Smooth muscle cell (in vitro differentiated cells): ENCODE measurements at regions not wholly inside any gene's neighbourhood (a gene's known extent, or its start where the extent isn't known, plus 50 kb on each side); places are given as distances from the start of the nearest gene placed in this dataset.
A peak's percentile ranks its signal among the peaks of the same experiment; 100 is the strongest.

Source experiments
- DNase-seq: peaks from one replicate; lab custom pipeline; 2025; ENCODE audit not compliant: unreplicated experiment; lab: John Stamatoyannopoulos, UW
- H2AFZ ChIP-seq: fragments of 200-600 bp; sonication (generic); 2 replicates; pipeline ENCODE4 v1.6.0; 2016; ENCODE audit warnings: antibody characterized with exemption, low read depth, mild to moderate bottlenecking
- H3F3A ChIP-seq: fragments of 200-600 bp; sonication (generic); 2 replicates; pipeline ENCODE4 v1.6.0; 2017; ENCODE audit warnings: antibody characterized with exemption, low read depth
- H3K27ac ChIP-seq: fragments of 200-600 bp; sonication (generic); 2 replicates; pipeline ENCODE4 v1.5.1; 2016; ENCODE audit warnings: low read depth, mild to moderate bottlenecking
- H3K27me3 ChIP-seq: fragments of 200-600 bp; sonication (generic); 2 replicates; pipeline ENCODE4 v1.6.1; 2016; ENCODE audit warnings: low read depth, mild to moderate bottlenecking
- H3K36me3 ChIP-seq: fragments of 200-600 bp; sonication (generic); 2 replicates; pipeline ENCODE4 v1.5.1; 2016; ENCODE audit warnings: low read depth
- H3K4me1 ChIP-seq: fragments of 200-600 bp; sonication (generic); 2 replicates; pipeline ENCODE4 v1.5.1; 2016; ENCODE audit warnings: low read depth
- H3K4me2 ChIP-seq: fragments of 200-600 bp; sonication (generic); 2 replicates; pipeline ENCODE4 v1.6.0; 2016; ENCODE audit warnings: mild to moderate bottlenecking
- H3K4me3 ChIP-seq: fragments of 200-600 bp; sonication (generic); 2 replicates; pipeline ENCODE4 v1.5.1; 2016; ENCODE audit warnings: mild to moderate bottlenecking
- H3K79me2 ChIP-seq: fragments of 200-600 bp; sonication (generic); 2 replicates; pipeline ENCODE4 v1.6.0; 2016; ENCODE audit warnings: low read depth, mild to moderate bottlenecking
- H3K9ac ChIP-seq: fragments of 200-600 bp; sonication (generic); 2 replicates; pipeline ENCODE4 v1.6.0; 2016; ENCODE audit warnings: low read depth
- H3K9me3 ChIP-seq: fragments of 200-600 bp; sonication (generic); replicated peaks from 2 replicates; pipeline ENCODE4 v1.5.1; 2016; ENCODE audit warnings: low read depth
- H4K20me1 ChIP-seq: fragments of 200-600 bp; sonication (generic); 2 replicates; pipeline ENCODE4 v1.6.0; 2016; ENCODE audit warnings: low read depth
- CTCF ChIP-seq: fragments of 200-600 bp; sonication (generic); IDR thresholded peaks from 2 replicates; pipeline ENCODE4 v1.5.1; 2017; ENCODE audit warnings: borderline replicate concordance, mild to moderate bottlenecking, antibody characterized with exemption; ENCODE audit not compliant: insufficient read depth, poor library complexity, severe bottlenecking
- WGBS: methylation state at CpG from one replicate; pipeline ENCODE4 v1.1.7; 2016; ENCODE audit warnings: low lambda C conversion rate; 5-methylcytosine and 5-hydroxymethylcytosine counted together

- no peak overlapping the region for H3K9ac ChIP-seq
- no peak overlapping the region for H2AFZ ChIP-seq
- peaks cover 16% of the 10 kb centered on the region for H3F3A ChIP-seq
- WGBS = 83% methylated on average over 6 of the region's 6 CpGs
- no peaks in the 10 kb centered on the region for H3K27me3 ChIP-seq
- H3K36me3 ChIP-seq = no peaks in the 10 kb centered on the region
- H3K27ac ChIP-seq = no peak overlapping the region
- no peak for DNase-seq
- H3K9me3 ChIP-seq = no peaks in the 10 kb centered on the region
- no peaks in the 10 kb centered on the region for H4K20me1 ChIP-seq
- H3K4me1 ChIP-seq = peaks cover 18% of the 10 kb centered on the region
- H3K79me2 ChIP-seq = no peaks in the 10 kb centered on the region
- H3K4me2 ChIP-seq = peak overlapping the region; percentile 9
- no peak for TF ChIP-seq CTCF
- no peak overlapping the region for H3K4me3 ChIP-seq
Observed at GRCh38 chr2:217429981-217430500, 570.2 kb upstream of the TNP1 start.

GRCh38 chr2:217421834-217422233, 562.0 kb upstream of the TNP1 start:
- H3F3A ChIP-seq = no peaks in the 10 kb centered on the region
- no peaks in the 10 kb centered on the region for H3K36me3 ChIP-seq
- no peaks in the 10 kb centered on the region for H3K9me3 ChIP-seq
- no peak for TF ChIP-seq CTCF
- no peak overlapping the region for H3K27ac ChIP-seq
- no peaks in the 10 kb centered on the region for H3K4me1 ChIP-seq
- H3K9ac ChIP-seq = no peak overlapping the region
- no peaks in the 10 kb centered on the region for H3K79me2 ChIP-seq
- H2AFZ ChIP-seq = no peak overlapping the region
- no peaks in the 10 kb centered on the region for H3K27me3 ChIP-seq
- DNase-seq = no peak
- H3K4me3 ChIP-seq = no peak overlapping the region
- H3K4me2 ChIP-seq = no peak overlapping the region
- H4K20me1 ChIP-seq = no peaks in the 10 kb centered on the region

GRCh38 chr2:217420854-217421253, 561.0 kb upstream of the TNP1 start:
- Histone ChIP-seq H4K20me1 (no peaks in the 10 kb centered on the region), H3K9ac (no peak overlapping the region), H3K4me3 (no peak overlapping the region), H3K36me3 (no peaks in the 10 kb centered on the region), H3F3A (no peaks in the 10 kb centered on the region), H3K9me3 (no peaks in the 10 kb centered on the region), H3K4me2 (peak overlapping the region; percentile 20), H3K79me2 (no peaks in the 10 kb centered on the region), H3K27ac (no peak overlapping the region), H3K27me3 (no peaks in the 10 kb centered on the region), H3K4me1 (no peaks in the 10 kb centered on the region), H2AFZ (peak overlapping the region; percentile 21)
- 46% methylated on average over 4 of the region's 4 CpGs for WGBS
- TF ChIP-seq CTCF = no peak
- DNase-seq = no peak

- H4K20me1 ChIP-seq = no peaks in the 10 kb centered on the region
- no peaks in the 10 kb centered on the region for H3K27me3 ChIP-seq
- 90% methylated on average over 5 of the region's 5 CpGs for WGBS
- no peak overlapping the region for H3K4me3 ChIP-seq
- H3K79me2 ChIP-seq = no peaks in the 10 kb centered on the region
- no peak for TF ChIP-seq CTCF
- H3K36me3 ChIP-seq = no peaks in the 10 kb centered on the region
- H3K27ac ChIP-seq = no peak overlapping the region
- no peaks in the 10 kb centered on the region for H3F3A ChIP-seq
- DNase-seq = no peak
- H2AFZ ChIP-seq = no peak overlapping the region
- no peak overlapping the region for H3K9ac ChIP-seq
- no peaks in the 10 kb centered on the region for H3K9me3 ChIP-seq
- no peak overlapping the region for H3K4me2 ChIP-seq
- no peaks in the 10 kb centered on the region for H3K4me1 ChIP-seq
Observed at GRCh38 chr2:217419055-217419671, 559.3 kb upstream of the TNP1 start.
